ENCODE measurements at regions not wholly inside any gene's neighbourhood (a gene's known extent, or its start where the extent isn't known, plus 50 kb on each side); places are given as distances from the start of the nearest gene placed in this dataset.

DNA sequence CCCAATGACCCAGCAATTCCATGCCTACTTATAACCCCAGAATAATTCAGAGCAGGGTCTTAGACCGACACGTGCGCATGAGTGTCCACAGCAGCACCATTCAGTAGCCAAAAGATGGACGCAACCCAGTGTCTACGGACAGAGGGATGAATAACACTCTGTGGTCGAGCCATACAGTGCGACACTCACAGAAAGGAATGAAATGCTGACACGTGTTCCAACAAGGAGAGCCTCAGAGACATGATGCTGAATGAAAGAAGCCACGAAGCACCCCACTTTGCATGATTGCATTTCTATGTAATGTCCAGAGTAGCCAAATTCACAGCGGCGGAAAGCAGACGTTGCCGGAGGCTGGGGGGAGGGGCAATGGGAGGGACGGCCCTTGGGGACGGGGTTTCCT, 134.4 kb downstream of the CTTN start:
- ATAC-seq (ENCODE audit: insufficient read depth, low read depth) (no peak), DNase-seq (no peak)
- no peaks in the 10 kb centered on the region for H3K36me3 ChIP-seq (ENCODE audit: insufficient read depth, low read length)
- TF ChIP-seq, protein P1, sequence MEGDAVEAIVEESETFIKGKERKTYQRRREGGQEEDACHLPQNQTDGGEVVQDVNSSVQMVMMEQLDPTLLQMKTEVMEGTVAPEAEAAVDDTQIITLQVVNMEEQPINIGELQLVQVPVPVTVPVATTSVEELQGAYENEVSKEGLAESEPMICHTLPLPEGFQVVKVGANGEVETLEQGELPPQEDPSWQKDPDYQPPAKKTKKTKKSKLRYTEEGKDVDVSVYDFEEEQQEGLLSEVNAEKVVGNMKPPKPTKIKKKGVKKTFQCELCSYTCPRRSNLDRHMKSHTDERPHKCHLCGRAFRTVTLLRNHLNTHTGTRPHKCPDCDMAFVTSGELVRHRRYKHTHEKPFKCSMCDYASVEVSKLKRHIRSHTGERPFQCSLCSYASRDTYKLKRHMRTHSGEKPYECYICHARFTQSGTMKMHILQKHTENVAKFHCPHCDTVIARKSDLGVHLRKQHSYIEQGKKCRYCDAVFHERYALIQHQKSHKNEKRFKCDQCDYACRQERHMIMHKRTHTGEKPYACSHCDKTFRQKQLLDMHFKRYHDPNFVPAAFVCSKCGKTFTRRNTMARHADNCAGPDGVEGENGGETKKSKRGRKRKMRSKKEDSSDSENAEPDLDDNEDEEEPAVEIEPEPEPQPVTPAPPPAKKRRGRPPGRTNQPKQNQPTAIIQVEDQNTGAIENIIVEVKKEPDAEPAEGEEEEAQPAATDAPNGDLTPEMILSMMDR (IDR thresholded peaks at IDR 0.05; ENCODE audit: borderline replicate concordance, extremely low read depth, low read length, poor library complexity, severe bottlenecking) = no peak
- no peak for TF ChIP-seq EZH2 (IDR thresholded peaks at IDR 0.05; ENCODE audit: borderline replicate concordance, low read depth, low read length, severe bottlenecking)
- H3K4me2 ChIP-seq (ENCODE audit: insufficient read depth, low read length) = no peak overlapping the region
- no peak overlapping the region for H2AFZ ChIP-seq (ENCODE audit: low read depth, low read length)
- H3K79me2 ChIP-seq (ENCODE audit: insufficient read depth, low read length) = no peaks in the 10 kb centered on the region
- H3K4me3 ChIP-seq (ENCODE audit: low read depth in 1 of 2, low read length in 2 of 2) = no peak overlapping the region
- H4K20me1 ChIP-seq (ENCODE audit: insufficient read depth, low read length) = no peaks in the 10 kb centered on the region; the same call in 1 of the 2 replicates
- H3K9me3 ChIP-seq (ENCODE audit: insufficient read depth, low read length, severe bottlenecking) = no peaks in the 10 kb centered on the region
- H3K9ac ChIP-seq (ENCODE audit: low read depth, low read length) = no peak overlapping the region
- H3K4me1 ChIP-seq (ENCODE audit: insufficient read depth, low read length) = no peaks in the 10 kb centered on the region
- no peaks in the 10 kb centered on the region for H3K27me3 ChIP-seq (ENCODE audit: insufficient read depth, low read length, poor library complexity)
- H3K27ac ChIP-seq (ENCODE audit: low read length) = no peak overlapping the region

DNA sequence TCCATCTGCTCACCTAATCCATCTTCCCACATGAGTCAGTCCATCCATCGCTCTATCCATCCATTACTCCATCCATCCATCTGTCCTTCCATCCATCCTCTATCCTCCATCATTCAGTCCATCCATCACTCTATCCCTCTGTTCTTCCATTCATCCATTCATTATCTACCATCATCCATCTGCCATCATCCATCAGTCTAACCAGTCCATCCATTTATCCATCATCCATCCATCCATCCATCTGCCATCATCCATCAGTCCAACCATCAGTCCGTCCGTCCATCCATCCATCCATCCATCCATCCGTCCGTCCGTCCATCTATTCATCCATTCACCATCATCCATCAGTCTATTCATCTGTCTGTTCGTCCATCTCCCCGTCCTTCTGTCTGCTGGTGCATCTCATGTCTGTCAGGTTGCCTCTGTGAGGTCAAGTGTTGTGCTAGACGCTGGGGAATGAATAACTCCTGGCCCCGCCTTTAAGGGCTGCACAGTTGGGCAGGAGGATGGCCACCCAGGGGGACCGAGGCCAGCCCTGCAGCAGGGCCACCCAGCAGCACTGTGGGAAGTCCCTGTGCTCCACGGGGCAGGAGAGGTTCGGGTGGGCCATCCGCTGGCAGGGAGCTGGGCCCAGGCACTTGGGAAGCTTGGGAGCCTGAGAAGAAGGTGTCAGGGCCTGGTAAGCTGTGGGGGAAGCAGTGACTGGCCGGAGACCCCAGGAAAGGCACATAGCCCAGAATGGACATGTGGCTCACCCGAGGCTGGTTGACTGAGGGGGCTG, 137.1 kb downstream of the CTTN start:
- TF ChIP-seq, protein P1 (IDR thresholded peaks at IDR 0.05; ENCODE audit: borderline replicate concordance, extremely low read depth, low read length, poor library complexity, severe bottlenecking) = no peak
- no peak for TF ChIP-seq EZH2 (IDR thresholded peaks at IDR 0.05; ENCODE audit: borderline replicate concordance, low read depth, low read length, severe bottlenecking)

DNA sequence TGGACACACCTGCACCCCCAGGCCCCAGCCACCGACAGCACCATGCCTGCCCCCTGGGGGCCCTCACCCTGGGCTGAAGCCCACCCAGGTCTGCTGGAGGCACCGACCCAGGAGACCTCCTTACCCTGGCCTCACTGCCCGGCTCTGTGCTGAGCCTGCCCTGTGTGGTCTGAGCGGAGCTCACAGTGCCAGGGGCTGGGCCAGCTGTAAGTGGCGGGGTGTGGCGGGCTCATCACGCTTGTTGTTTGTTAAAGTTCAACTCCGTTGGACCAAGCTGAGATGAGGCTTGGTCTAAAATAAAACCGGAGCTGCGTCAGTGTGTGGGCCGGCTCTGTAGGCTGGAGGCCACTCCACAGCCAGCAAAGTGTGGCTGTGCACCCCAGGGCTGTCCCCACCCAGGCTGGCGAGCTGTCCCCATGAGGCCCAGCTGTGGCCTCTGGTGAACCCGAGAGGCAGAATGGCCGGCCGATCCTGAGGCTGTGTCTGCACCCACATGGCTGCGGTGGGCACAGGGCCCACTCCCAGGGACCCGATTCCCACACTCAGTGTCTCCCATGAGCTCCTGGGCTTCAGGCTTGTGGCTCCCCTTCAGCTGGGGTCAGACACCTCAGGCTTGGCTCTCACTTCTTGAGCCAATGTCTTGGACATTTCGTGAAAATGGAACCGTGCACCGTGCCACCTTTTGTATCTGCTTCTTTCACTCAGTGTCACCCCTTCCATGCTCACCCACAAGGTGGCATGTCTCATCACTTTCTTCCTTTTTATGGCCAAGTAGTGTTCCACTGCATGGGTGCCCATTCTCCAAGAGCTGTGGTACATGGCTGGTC, 137.9 kb downstream of the CTTN start:
- DNase-seq (no peak), ATAC-seq (ENCODE audit: insufficient read depth, low read depth) (no peak)
- H2AFZ ChIP-seq (ENCODE audit: low read depth, low read length) = no peak overlapping the region
- H3K27me3 ChIP-seq (ENCODE audit: insufficient read depth, low read length, poor library complexity) = no peaks in the 10 kb centered on the region
- no peaks in the 10 kb centered on the region for H3K9me3 ChIP-seq (ENCODE audit: insufficient read depth, low read length, severe bottlenecking)
- no peaks in the 10 kb centered on the region for H3K36me3 ChIP-seq (ENCODE audit: insufficient read depth, low read length)
- TF ChIP-seq, protein P1 (IDR thresholded peaks at IDR 0.05; ENCODE audit: borderline replicate concordance, extremely low read depth, low read length, poor library complexity, severe bottlenecking) = no peak
- no peak for TF ChIP-seq EZH2 (IDR thresholded peaks at IDR 0.05; ENCODE audit: borderline replicate concordance, low read depth, low read length, severe bottlenecking)
- H3K27ac ChIP-seq (ENCODE audit: low read length) = no peak overlapping the region
- H3K9ac ChIP-seq (ENCODE audit: low read depth, low read length) = no peak overlapping the region
- H3K4me3 ChIP-seq (ENCODE audit: low read depth in 1 of 2, low read length in 2 of 2) = no peak overlapping the region
- H4K20me1 ChIP-seq (ENCODE audit: insufficient read depth, low read length) = no peaks in the 10 kb centered on the region; the same call in 1 of the 2 replicates
- no peaks in the 10 kb centered on the region for H3K4me1 ChIP-seq (ENCODE audit: insufficient read depth, low read length)
- H3K79me2 ChIP-seq (ENCODE audit: insufficient read depth, low read length) = no peaks in the 10 kb centered on the region
- H3K4me2 ChIP-seq (ENCODE audit: insufficient read depth, low read length) = no peak overlapping the region

More for the DNA sequence above, 137.1 kb downstream of the CTTN start:
- DNase-seq = no peak
- no peak for ATAC-seq (ENCODE audit: insufficient read depth, low read depth)
- Histone ChIP-seq H3K36me3 (ENCODE audit: insufficient read depth, low read length) (no peaks in the 10 kb centered on the region), H3K4me2 (ENCODE audit: insufficient read depth, low read length) (no peak overlapping the region), H4K20me1 (ENCODE audit: insufficient read depth, low read length) (no peaks in the 10 kb centered on the region; the same call in 1 of the 2 replicates), H3K79me2 (ENCODE audit: insufficient read depth, low read length) (no peaks in the 10 kb centered on the region), H3K9me3 (ENCODE audit: insufficient read depth, low read length, severe bottlenecking) (no peaks in the 10 kb centered on the region), H2AFZ (ENCODE audit: low read depth, low read length) (no peak overlapping the region), H3K27me3 (ENCODE audit: insufficient read depth, low read length, poor library complexity) (no peaks in the 10 kb centered on the region), H3K4me1 (ENCODE audit: insufficient read depth, low read length) (no peaks in the 10 kb centered on the region), H3K4me3 (ENCODE audit: low read depth in 1 of 2, low read length in 2 of 2) (no peak overlapping the region), H3K9ac (ENCODE audit: low read depth, low read length) (no peak overlapping the region), H3K27ac (ENCODE audit: low read length) (no peak overlapping the region)
